COLO668 (cell line): ENCODE measurements at regions not wholly inside any gene's neighbourhood (a gene's known extent, or its start where the extent isn't known, plus 50 kb on each side); places are given as distances from the start of the nearest gene placed in this dataset.
"Not testable (repeated sequence)": the region's sequence is repeated elsewhere in the genome, so short reads cannot be mapped to it uniquely, and the experiment has no call there.

Experiments used
- DNase-seq: peaks from one replicate; lab custom pipeline; 2025; ENCODE audit not compliant: unreplicated experiment; lab: John Stamatoyannopoulos, UW

DNA sequence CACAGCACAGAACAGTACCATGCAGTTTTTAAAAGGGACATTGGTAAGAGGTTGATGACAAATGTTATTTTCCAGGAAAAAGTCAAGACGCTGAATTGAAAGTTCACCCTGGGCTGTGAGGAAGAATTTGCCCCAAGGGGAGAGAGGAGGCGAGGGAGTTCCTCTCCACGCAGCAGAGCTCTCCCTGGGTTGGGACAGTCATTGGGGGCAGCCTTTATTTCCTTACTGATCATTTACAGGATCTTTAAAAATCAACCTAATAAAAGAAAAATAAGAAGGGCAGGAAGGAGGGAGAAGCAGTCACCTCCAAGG is 49.9 kb upstream of the WNT7B start:
- no peak for DNase-seq

DNA sequence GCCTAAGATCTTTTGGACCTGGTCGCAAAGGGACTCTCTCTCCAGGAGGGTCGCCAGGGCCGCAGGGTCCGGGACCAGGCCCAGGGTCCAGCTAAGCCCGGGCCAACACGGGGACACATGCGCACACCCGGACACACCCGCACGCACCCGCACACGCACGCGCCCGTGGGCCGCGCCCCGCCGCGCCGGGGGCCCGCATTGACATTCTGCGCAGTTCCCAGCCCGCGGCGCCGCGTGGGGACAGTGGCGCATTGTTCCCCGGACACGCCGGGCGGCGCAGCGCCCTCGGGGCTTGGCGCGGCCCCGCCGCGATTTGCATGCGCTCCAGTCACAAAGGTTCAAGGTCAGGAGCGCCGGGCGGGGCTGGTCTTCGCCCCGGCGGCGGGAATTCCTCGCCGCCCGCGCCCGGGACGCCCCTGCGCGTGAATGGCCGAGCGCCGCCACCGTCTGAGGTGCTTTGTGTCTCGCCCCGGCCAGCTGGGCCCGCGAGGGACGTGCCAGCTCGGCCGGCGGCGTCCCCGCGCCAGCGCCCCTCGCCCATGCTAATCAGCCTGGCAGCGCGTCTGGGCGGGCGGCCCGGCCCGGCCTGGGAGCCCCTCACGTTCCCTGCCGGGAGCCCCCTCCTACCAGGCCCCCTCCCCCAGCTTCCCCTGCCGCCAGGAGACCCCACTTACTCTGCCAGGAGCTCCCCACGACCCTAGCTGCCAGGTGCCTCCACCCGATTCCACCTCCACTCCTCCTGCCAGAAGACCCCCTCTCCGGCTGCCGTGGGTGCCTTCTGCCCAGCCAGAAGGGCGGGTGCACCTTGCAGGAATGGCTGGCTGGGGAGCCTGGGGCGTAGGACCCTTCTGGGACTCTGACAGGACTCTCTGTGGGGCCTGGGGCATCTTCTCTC is 50.5 kb upstream of the WNT7B start:
- DNase-seq = peak; percentile 75

DNA sequence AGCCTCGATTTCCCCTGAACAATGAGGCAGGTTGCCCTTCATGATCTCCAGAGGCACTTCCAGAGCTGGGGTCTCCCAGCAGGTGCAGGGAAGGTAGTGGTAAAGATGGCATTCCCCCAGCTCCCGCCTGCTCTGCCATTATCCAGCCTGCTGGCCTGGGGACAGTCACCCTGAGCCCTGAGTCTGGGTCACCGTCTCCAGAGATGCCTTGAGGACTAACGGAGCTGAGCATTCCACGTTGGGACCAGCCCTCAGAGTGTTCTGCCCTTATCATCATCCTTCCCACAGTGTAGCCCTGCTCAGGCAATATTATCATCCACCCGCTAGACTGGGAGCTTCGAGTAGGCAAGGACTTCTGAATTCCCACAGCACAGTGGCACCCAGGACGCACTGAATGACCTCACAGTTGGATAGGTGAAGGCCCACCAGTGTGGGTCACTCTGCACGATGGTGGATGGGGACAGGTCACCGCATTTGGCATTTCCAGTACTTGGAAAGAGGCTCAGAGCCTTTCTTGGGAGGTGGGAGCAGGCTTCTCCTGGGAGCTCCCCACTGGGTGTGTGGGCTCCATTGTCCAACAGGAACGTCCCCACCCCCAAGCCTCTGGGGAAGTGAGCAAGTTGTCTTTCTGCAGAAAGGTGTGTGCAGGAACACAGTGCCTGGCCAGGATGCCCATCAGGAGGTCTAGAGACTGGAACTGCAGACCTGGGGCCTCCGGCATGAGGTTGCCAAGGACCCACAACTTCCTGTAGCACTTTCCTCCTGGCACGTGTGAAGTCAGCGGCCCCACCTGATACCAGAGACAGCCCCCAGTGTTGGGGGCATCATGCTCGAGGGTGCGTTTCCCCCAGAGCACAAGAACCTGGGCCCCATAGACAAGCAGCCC is 51.4 kb upstream of the WNT7B start:
- DNase-seq = no peak

DNA sequence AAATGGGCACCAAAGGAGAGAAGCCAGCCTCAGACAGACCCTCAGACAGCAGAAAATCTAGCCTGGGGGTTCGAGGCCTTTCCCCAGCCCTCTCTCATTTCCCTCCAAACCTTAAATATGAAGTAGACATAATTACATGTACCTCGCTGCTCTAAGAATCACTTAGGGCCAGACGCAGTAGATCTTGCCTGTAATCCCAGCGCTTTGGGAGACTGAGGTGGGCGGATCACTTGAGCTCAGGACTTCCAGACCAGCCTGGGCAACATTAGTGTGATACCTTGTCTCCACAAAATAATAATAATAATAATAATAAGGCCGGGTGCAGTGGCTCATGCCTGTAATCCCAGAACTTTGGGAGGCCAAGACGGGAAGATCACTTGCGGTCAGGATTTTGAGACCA is 52.1 kb upstream of the WNT7B start:
- no peak for DNase-seq

DNA sequence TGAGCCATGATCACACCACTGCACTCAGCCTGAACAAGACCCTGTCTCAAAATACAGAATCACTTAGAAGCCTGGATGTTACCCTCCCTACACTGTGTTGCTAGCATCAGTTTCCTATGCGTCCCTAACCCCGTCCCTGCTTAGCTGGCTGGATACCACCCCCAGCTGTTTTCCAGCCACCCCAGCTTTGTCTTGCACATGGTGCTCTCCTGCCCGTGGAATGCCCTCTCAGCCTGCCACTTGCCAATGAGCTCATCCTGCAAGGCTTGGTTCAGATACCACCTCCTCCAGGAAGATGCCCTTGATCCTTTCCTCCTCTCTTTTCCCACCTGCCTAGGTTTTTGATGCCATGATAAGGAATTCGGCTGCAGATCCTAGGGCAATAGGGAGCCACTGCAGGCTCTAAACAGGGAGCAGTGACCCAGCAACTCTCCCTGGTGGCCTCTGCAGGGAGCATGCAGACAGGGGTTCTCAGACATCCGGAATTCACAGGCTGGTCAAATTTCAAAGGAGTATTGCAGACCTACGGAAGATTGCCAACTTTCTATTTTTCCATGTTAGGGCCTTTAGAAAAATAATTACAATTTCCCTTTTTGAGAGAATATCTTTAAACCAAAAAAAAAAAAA is 52.7 kb upstream of the WNT7B start:
- DNase-seq = no peak

DNA sequence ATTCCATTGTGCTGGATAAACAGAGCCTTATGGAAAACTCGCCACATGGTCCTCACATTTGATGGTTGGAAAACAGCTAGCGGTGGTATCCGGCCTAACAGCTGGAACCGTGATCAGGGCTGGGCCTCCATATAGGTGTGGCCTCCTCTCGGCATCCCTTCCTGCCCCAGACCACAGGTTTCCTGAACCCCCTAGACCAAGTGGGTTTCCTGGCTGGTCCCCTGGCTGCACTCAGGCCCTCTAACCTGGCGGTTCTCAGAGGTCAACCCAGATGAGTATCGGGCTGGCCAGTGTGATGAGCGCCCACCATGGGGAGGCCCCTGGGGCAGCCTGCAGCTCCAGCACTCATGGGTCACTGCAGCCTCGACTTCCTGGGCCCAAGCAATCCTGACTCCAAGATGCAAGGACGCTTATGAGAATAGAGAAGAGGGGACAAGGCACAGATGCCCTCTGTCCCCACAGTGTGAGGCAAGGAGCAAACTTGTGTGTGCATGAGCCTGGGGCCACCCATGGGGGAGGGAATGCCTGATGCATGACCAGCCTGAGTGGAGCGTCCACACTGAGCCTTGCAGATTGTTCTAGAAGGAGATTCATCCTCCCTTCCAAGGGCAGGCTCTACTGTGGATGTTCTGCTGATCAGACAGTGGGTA is 53.4 kb upstream of the WNT7B start:
- DNase-seq = no peak

DNA sequence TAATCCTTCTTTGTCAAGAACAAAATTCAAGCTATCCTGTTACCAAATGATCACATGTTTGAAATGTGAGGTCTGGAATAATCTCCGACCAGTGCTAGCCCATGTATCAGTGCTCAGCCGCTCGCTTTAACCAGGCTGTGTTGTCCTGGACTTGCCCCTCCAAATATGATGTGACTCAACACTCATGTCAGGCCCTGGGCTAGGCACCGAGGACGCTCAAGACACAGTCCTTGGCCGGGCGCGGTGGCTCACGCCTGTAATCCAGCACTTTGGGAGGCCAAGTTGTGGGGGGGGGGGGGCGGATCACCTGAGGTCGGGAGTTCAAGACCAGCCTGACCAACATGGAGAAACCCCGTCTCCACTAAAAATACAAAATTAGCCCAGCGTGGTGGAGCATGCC is 54.1 kb upstream of the WNT7B start:
- no peak for DNase-seq

DNA sequence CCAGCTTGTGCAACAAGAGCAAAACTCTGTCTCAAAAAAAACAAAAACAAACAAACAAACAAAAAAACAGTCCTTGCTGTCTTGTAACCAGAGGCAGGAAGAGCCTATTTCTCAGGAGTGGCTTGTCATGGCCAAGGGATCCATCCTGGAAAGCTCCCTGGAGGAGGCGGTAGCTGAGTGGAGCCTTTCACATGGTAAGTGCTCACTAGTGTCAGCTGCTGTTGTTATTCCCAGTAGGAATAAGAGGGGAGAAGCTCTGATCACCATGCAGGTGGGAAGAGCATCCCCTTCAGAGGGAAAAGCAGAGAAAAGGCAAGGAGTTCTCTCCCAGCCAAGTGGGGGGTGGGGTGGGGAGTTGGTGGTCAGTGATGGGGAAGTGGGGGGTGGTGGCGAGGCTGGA is 54.6 kb upstream of the WNT7B start:
- DNase-seq = no peak

DNA sequence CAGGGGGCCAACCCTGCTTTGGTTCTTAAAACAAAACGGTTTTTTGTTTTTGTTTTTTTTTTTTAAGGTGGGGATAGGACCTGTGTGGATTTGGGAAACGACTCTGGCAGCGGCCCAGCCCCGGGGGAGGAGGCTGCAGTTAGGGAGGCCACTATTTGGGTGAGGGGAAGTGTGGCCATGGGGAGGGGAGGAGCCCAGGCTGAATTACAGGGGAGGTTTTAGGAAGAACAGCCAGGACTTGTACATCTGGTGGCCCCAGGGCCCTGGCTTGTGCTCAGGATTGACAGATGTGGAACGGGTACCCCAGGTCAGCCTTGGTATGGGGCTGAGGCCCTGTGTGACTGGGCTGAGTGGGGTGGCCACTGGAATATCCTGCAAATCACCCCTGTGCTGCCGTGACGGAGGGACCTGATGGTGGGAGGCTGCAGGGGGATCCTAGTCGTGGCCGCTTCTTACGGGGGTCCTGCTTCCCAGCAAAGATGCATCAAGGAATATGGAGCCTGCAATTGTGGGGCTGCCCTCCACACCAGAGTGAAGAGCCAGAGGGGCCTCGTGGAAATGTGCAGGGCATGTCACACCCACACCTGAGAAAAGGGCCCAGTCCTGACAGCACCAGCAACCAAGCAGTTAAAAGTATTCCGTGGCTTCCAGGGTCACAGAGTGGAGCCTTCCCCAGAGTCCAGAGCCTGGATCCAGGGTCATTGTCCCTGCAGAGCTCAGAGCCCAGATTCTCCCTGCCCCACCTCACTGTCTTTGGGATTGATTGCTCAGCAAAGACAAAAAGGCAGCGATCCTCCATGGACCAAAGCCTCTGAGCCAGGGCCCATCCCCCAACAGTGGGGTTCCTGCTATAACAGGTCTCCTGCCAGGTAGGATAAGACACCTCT is 55.2 kb upstream of the WNT7B start:
- no peak for DNase-seq

DNA sequence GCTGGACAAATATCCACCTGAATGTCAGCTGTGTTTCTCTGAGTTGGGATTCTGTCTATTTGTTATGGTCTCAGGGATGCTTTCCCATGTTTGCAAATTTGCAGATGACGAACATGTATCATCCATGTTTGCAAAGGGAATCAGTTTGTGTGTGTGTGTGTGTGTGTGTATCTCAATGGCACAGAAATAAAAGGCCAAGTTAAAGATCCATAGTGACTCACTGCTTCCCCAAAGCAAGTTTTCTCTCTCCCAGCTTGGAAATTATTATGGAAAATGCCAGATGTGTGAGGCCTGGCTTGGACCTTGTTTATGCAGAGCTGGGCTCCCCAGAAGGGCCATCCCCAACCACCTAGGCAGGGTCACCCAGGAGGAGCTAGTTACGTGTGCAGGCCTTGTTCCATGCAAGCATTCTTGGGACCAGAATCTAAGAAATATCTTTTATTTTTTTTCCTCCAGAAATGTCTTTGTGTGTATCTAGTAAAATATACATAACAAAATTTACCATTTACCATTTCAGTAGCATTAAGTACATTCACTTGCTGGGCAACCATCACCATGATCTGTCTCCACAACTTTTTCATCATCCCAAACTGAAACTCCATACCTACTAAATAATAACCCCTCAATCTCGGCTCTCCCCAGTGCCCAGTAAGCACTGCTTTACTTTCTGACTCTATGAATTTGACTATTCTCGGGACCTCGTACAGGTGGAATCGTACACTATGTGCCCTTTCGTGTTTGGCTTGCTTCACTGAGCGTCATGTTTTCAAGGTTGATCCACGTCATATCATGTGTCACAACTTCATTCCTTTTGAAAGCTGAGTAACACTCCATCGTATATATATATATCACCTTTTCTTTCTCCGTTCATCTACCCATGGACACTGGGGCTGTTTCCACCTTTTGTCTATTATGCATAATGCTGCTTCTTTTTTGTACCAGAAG is 56.6 kb upstream of the WNT7B start:
- DNase-seq = no peak

DNA sequence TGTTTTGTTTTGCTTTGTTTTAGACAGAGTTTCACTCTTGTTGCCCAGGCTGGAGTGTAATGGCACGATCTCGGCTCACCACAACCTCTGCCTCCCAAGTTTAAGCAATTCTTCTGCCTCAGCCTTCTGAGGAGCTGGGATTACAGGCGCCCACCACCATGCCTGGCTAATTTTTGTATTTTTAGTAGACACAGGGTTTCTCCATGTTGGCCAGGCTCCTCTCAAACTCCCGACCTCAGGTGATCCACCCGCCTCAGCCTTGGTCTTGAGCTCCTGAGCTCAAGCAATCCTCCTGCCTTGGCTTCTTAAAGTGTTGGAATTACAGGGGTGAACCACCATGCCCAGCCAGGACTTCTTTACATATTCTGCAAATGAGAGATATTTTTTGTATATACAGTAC is 57.5 kb upstream of the WNT7B start:
- not testable (repeated sequence) for DNase-seq

DNA sequence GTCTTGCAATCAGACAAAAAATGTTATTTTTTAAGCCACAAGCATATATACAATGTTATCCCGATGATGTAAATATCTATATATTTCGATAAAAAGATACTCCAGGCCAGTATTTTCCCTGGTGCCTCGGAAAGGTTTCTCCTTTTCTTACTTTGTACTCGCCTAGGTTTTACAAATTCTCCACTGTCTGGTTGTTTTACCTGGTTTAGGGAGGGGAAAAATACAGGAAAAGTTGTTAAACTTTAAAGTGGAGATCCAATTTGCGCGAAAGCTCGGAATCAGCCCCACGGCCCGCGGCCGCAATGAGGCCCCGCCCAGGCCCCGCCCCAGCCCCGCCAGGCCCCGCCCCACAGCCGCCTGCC is 58.4 kb upstream of the WNT7B start:
- DNase-seq = no peak

DNA sequence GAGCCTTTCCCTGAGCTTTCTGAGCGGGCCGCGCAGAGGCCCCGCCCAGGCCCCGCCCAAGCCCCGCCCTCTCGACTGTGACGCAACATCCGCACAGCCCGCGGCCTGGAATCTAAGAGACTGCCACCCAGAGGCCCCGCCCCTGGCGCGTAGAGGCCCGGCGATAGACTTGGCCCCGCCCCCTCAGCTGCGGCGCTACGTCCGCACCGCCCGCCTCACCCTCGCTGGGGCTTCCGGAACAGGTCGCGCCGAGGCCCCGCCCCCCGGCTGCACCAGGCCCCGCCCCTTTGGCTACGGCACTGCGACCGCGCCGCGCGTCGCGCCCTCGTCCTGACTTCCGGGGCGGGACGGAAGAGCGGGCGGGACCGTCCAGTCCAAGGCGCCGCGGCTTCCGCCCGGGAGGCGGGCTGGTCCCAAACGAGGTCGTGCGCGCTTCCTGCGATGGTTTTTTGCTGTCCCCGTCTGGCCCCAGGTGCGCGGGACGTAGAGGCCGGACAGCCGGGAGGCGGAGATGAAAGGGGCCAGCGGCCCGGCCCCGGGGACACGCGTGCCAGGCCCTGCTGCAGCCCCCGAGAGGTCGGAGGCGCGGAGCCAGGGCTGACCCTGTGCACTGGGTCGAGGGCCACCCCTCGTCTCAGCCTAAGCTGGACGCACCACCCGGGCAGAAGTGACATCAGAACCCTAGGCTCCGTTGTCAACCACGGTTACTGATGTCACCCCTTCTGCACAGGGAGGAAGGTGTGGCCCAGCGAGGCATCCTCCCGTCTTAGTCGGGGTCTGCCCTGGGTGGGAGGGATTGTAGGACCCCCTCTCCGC is 59.0 kb upstream of the WNT7B start:
- DNase-seq = peak; percentile 99

DNA sequence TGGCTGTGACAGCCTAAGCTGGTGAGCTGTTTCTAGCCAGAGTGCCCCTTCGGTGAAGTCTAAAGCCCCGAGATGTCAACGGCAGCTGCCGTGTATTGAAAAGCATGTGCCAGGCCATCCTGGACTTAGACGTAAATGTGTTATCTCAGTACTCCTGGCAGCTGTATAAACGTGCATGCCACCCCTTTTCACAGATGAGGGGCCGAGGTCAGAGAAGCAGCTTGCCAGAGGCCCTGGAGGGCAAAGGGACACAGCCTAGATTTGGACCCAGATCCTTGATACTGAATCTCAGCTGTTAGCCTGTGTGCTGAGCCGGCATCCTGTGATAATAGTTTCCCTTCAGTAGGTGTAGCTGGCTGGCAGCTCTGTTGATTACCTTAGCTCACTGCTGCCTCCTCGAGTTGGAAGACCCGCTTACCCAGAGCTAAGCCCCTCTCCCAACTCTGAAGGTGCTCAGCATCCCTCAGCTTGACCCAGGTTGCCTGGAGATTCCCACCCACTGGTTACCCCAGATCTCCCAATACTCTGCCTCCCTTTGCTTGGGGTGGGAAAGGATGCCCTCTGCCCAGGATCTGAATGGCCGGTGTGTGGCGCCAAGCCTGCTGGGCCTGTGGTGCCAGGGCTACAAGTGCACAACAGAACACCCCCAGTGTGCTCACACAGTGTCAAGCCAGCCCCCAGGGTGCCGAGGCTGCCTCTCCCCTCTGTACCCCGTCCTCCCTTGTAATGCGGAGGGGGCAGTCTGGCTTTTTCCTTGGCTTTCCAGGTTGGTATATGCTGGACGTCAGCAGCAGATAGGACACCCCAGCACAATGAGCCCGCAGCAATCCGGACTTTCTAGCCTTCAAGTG is 59.8 kb upstream of the WNT7B start:
- peak; percentile 59 for DNase-seq

DNA sequence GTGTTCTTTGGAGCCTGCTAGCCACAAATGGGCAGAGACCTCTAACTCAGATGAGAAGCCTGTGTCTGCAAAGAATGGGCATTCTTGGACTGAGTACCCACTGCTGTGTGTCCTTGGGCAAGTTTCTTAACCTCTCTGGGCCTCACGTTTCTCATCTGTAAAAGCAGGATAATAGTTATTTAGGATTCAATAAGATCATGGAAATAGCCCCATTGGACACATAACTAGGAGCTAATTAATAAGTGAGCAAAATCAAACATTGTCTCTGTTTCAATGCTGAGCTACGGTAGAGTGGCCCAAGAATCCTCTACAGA is 61.2 kb upstream of the WNT7B start:
- DNase-seq = no peak

DNA sequence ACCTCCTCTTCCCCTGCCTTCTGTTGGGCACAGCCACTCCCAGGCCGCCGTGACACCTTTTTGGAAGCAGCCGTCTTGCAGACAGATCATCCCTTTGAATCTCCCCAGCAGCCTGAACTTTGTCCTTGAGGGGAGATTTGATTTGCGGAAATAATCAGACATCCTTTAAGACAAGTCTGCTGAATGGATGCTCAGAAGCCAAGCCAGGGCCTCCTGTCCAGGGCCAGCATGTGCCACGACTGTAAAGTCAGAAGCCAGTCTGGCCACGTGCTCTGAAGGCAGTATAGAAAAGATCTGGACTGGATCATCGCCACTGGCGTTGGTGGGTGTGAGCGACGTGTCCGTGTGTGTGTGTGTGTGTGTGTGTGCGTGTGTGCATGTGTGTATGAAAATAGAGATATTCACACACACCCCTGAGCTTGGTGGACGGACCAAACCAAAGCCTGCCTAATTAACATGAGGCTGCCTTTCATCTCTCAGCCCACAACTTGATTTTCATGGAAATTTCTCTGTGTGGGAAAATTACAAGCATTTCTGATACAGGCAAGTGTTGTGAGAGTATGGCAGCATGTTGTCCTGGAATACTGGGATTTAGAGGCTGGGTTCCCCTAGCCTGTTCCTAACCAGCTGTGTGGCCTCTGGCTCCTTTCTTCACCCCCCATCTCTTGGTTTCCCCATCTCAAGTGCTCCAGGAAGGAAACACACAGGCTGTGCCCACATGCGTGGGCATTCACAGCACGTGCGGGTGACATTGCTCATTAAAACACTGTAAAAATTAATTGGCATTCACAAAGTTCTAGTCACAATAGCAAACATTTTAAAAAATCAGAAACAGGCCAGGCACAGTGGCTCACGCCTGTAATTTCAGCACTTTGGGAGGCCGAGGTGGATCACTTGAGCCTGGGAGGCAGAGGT is 61.8 kb upstream of the WNT7B start:
- no peak for DNase-seq

DNA sequence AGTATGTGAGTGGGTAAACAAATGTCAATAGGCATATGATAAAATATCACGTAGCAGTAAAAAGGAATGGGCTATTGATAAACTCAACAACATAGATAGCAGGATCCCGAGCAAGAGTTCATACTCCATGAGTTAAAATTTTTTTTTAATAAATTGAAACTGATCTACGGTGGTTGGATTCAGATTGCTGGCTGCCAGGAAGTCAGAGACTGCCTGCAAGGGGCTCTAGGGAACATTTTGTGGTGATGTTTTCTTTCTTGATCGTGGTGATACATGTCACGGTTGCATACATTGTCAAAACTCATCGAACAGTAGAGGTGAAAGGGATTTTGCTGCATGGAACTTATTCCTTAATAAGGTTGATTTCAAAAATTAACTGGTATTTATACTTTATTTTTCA is 62.6 kb upstream of the WNT7B start:
- no peak for DNase-seq
